IMR-90 (cell line): ENCODE measurements at regions not wholly inside any gene's neighbourhood (a gene's known extent, or its start where the extent isn't known, plus 50 kb on each side); places are given as distances from the start of the nearest gene placed in this dataset.

ENCODE experiments used
- ATAC-seq: fragments of 200-7000 bp; cut with Tn5 transposase; 2 replicates; pipeline ENCODE4 v1.9.1; 2020; ENCODE audit warnings: low read depth, mild to moderate bottlenecking, moderate library complexity
- BruUV-seq: library from RNA; stranded (reverse); fragments of 400-500 nt; replicated peaks from 2 replicates; lab custom pipeline; 2021; lab: Mats Ljungman, UMichigan
- CTCF ChIA-PET: fragments of 300-600 bp; formaldehyde crosslinking; extraction: SDS; loops from one replicate; lab custom pipeline; 2021; ENCODE audit warnings: antibody characterized with exemption; lab: Yijun Ruan, JAX
- POLR2A ChIA-PET: fragments of 300-600 bp; sonication (Branson Sonifier 250); formaldehyde crosslinking; loops from one replicate; lab custom pipeline; 2022; ENCODE audit warnings: antibody characterized with exemption; ENCODE audit not compliant: unreplicated experiment; lab: Charles Lee
- DNase-seq: peaks from one replicate; pipeline ENCODE4 v3.0.0; 2013
- H2AFZ ChIP-seq: replicated peaks from 2 replicates; pipeline ENCODE3; 2013; ENCODE audit warnings: low read length, mild to moderate bottlenecking; ENCODE audit not compliant: poor library complexity
- H2AK5ac ChIP-seq: 2 replicates; pipeline ENCODE4 v1.6.1; 2013; ENCODE audit warnings: low read depth, low read length, inconsistent platforms
- H2AK9ac ChIP-seq: replicated peaks from 2 replicates; pipeline ENCODE3; 2013; ENCODE audit warnings: mild to moderate bottlenecking, low read depth, low read length, moderate library complexity; ENCODE audit not compliant: poor library complexity
- H2BK120ac ChIP-seq: 2 replicates; pipeline ENCODE4 v1.6.1; 2013; ENCODE audit warnings: low read depth, low read length, inconsistent platforms
- H2BK15ac ChIP-seq: 3 replicates; pipeline ENCODE4 v1.6.1; 2013; ENCODE audit warnings: low read depth, low read length, inconsistent platforms
- H2BK20ac ChIP-seq: 2 replicates; pipeline ENCODE4 v1.6.1; 2013; ENCODE audit warnings: low read depth, mild to moderate bottlenecking, inconsistent platforms, low read length, moderate library complexity
- H2BK5ac ChIP-seq: 2 replicates; pipeline ENCODE4 v1.6.1; 2013; ENCODE audit warnings: mild to moderate bottlenecking, low read depth, low read length, inconsistent platforms; ENCODE audit not compliant: poor library complexity, severe bottlenecking
- H3K14ac ChIP-seq: replicated peaks from 2 replicates; pipeline ENCODE4 v1.6.1; 2013; ENCODE audit warnings: low read depth, low read length, inconsistent platforms
- H3K18ac ChIP-seq: 2 replicates; pipeline ENCODE4 v1.6.1; 2013; ENCODE audit warnings: low read depth, low read length, control low read depth
- H3K23ac ChIP-seq: 2 replicates; pipeline ENCODE4 v1.6.1; 2013; ENCODE audit warnings: low read depth, low read length, inconsistent platforms
- H3K27ac ChIP-seq: 2 replicates; pipeline ENCODE4 v1.5.1; 2013; ENCODE audit warnings: mild to moderate bottlenecking, control low read depth, low read length; ENCODE audit not compliant: insufficient read depth
- H3K27me3 ChIP-seq: 2 replicates; pipeline ENCODE4 v1.6.1; 2013; ENCODE audit warnings: low read length; ENCODE audit not compliant: control insufficient read depth, insufficient read depth
- H3K36me3 ChIP-seq: 2 replicates; pipeline ENCODE4 v1.6.1; 2013; ENCODE audit warnings: low read length, mixed read lengths; ENCODE audit not compliant: control insufficient read depth, insufficient read depth
- H3K4ac ChIP-seq: 2 replicates; pipeline ENCODE4 v1.6.1; 2013; ENCODE audit warnings: low read depth, low read length, inconsistent platforms
- H3K4me1 ChIP-seq: 2 replicates; pipeline ENCODE4 v1.6.1; 2013; ENCODE audit warnings: low read length, mixed read lengths; ENCODE audit not compliant: control insufficient read depth, insufficient read depth
- H3K4me2 ChIP-seq: 2 replicates; pipeline ENCODE4 v1.6.1; 2013; ENCODE audit warnings: low read depth, mild to moderate bottlenecking, control low read depth, low read length, moderate library complexity
- H3K4me3 ChIP-seq: 2 replicates; pipeline ENCODE4 v1.5.1; 2013; ENCODE audit warnings: low read depth, mild to moderate bottlenecking, control low read depth, low read length, moderate library complexity; ENCODE audit not compliant: insufficient read depth
- H3K56ac ChIP-seq: 2 replicates; pipeline ENCODE4 v1.6.1; 2013; ENCODE audit warnings: low read length, inconsistent platforms; ENCODE audit not compliant: insufficient read depth; ENCODE audit errors: extremely low read depth
- H3K79me1 ChIP-seq, 2 experiments: 2 replicates each; pipeline ENCODE4 v1.6.1; 2013; ENCODE audit warnings: low read length in 2 of 2, inconsistent platforms in 1 of 2, low read depth in 1 of 2
- H3K9ac ChIP-seq: 2 replicates; pipeline ENCODE4 v1.6.1; 2013; ENCODE audit warnings: low read depth, low read length, control low read depth
- H3K9me1 ChIP-seq: 2 replicates; pipeline ENCODE4 v1.6.1; 2013; ENCODE audit warnings: low read length, inconsistent platforms; ENCODE audit not compliant: insufficient read depth
- H3K9me3 ChIP-seq: 2 replicates; pipeline ENCODE4 v1.6.1; 2013; ENCODE audit warnings: low read length; ENCODE audit not compliant: control insufficient read depth, insufficient read depth
- H4K20me1 ChIP-seq: 2 replicates; pipeline ENCODE4 v1.6.1; 2013; ENCODE audit warnings: low read length, inconsistent platforms; ENCODE audit not compliant: insufficient read depth
- H4K5ac ChIP-seq: 2 replicates; pipeline ENCODE4 v1.6.1; 2013; ENCODE audit warnings: mild to moderate bottlenecking, low read depth, low read length, control low read depth
- H4K8ac ChIP-seq, 2 experiments: 2 replicates each; pipeline ENCODE4 v1.6.1; 2013; ENCODE audit warnings: low read depth in 2 of 2, low read length in 2 of 2, control low read depth in 1 of 2, inconsistent platforms in 1 of 2
- H4K91ac ChIP-seq: 2 replicates; pipeline ENCODE4 v1.6.1; 2013; ENCODE audit warnings: low read depth, low read length, inconsistent platforms; ENCODE audit not compliant: insufficient read depth
- CEBPB ChIP-seq: IDR thresholded peaks from 2 replicates; pipeline ENCODE4 v1.6.1; 2012; ENCODE audit warnings: low read depth, low read length, improper control_type of control experiment
- CHD1 ChIP-seq: IDR thresholded peaks from 2 replicates; pipeline ENCODE4 v1.6.1; 2012; ENCODE audit warnings: low read depth, low read length, improper control_type of control experiment
- FOS ChIP-seq: fragments of 150-350 bp; IDR thresholded peaks from 2 replicates; pipeline ENCODE4 v1.6.1; 2016; ENCODE audit warnings: low read depth, low read length
- MAFK ChIP-seq: IDR thresholded peaks from 2 replicates; pipeline ENCODE4 v1.6.1; 2012; ENCODE audit warnings: low read depth, low read length, improper control_type of control experiment
- MAZ ChIP-seq: IDR thresholded peaks from 2 replicates; pipeline ENCODE4 v1.6.1; 2012; ENCODE audit warnings: low read depth, mild to moderate bottlenecking, low read length, improper control_type of control experiment, moderate library complexity, borderline replicate concordance
- MXI1 ChIP-seq: IDR thresholded peaks from 2 replicates; pipeline ENCODE4 v1.6.1; 2012; ENCODE audit warnings: low read depth, mild to moderate bottlenecking, low read length, moderate library complexity, borderline replicate concordance
- POLR2A ChIP-seq: IDR thresholded peaks from 2 replicates; pipeline ENCODE4 v1.6.1; 2012; ENCODE audit warnings: mild to moderate bottlenecking, low read depth, low read length
- SMC3 ChIP-seq: fragments of 150-350 bp; IDR thresholded peaks from 2 replicates; pipeline ENCODE4 v1.6.1; 2016; ENCODE audit warnings: low read depth, mild to moderate bottlenecking, antibody characterized with exemption, low read length, moderate library complexity
- WGBS, 2 experiments: methylation state at CpG; one replicate each; pipeline versions ENCODE4 v1.1.5 to v1.1.7; 2013; ENCODE audit warnings: missing lambda C conversion rate in 2 of 2; ENCODE audit not compliant: insufficient read length in 1 of 2; ENCODE audit errors: extremely low coverage in 2 of 2; 5-methylcytosine and 5-hydroxymethylcytosine counted together
- dilution Hi-C: fragments of 300-500 bp; cut with HindIII; formaldehyde crosslinking; loops from one replicate; pipeline ENCODE4 v1.14.3; 2018; ENCODE audit warnings: low sequenced_read_pairs; ENCODE audit not compliant: unreplicated experiment
- in situ Hi-C: fragments of 300-500 bp; cut with MboI; formaldehyde crosslinking; loops from 3 replicates; pipeline ENCODE4 v1.14.3; 2019; ENCODE audit warnings: low sequenced_read_pairs, inconsistent platforms, mixed read lengths
- intact Hi-C: fragments of 100-400 bp; cut with micrococcal nuclease; formaldehyde crosslinking; loops from 2 replicates; pipeline ENCODE4 v1.10.0; 2022

DNA sequence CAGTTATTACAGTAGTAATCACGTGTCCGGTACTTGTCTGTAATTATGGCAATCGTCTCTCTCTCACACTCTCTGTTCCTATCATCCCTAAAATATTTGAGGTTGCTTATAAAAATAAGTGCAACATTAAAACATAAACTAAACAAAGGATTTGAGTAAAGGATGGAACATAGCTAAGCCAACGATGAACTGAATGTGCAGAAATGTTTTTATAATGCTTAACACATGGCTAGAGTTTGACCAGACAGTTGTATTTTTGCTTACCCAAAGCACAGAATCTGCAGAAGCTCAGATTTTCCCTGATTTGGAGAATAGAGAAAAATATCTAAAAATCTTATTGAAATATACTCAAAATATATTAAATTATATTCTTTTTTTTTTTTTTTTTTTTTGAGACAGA, 1030.9 kb downstream of the NAALADL2 start:
- H3K4ac ChIP-seq = no peak overlapping the region
- H3K14ac ChIP-seq = no peak overlapping the region
- BruUV-seq = no TSS peak
- H4K8ac ChIP-seq = no peak overlapping the region
- H3K9me1 ChIP-seq = no peaks in the 10 kb centered on the region
- ChIA-PET CTCF (no interaction called here), POLR2A (no interaction called here)
- DNase-seq (peak; percentile 13), ATAC-seq (peak; percentile 66)
- no peaks in the 10 kb centered on the region; the same call in 1 of the 2 replicates for H3K9me3 ChIP-seq
- H2AFZ ChIP-seq = no peak overlapping the region
- H2BK20ac ChIP-seq = no peak overlapping the region
- H4K5ac ChIP-seq = no peak overlapping the region
- H3K18ac ChIP-seq = no peak overlapping the region
- TF ChIP-seq SMC3 (no peak), CHD1 (no peak), FOS (no peak), POLR2A (no peak), CEBPB (no peak), MXI1 (no peak), MAZ (no peak), MAFK (no peak)
- no peaks in the 10 kb centered on the region for H3K27me3 ChIP-seq
- no peak overlapping the region for H2BK15ac ChIP-seq
- H3K4me3 ChIP-seq = no peak overlapping the region
- no peak overlapping the region for H4K91ac ChIP-seq
- no peak overlapping the region for H2BK5ac ChIP-seq
- H2AK5ac ChIP-seq = no peak overlapping the region
- intact Hi-C loops (no loop called here), dilution Hi-C loops (no loop called here), in situ Hi-C loops (no loop called here)
- no CpG with 5 or more reads among the region's 4 CpGs for WGBS, 2 experiments
- no peak overlapping the region for H2BK120ac ChIP-seq
- H4K20me1 ChIP-seq = no peaks in the 10 kb centered on the region
- no peak overlapping the region for H3K23ac ChIP-seq
- H3K27ac ChIP-seq = no peak overlapping the region
- no peaks in the 10 kb centered on the region for H3K36me3 ChIP-seq
- H3K4me1 ChIP-seq = 0 out of 2 replicates have a peak, but pooled peaks cover 1% of the 10 kb centered on the region
- no peak overlapping the region for H2AK9ac ChIP-seq
- H3K79me1 ChIP-seq = no peaks in the 10 kb centered on the region
- no peak overlapping the region for H3K9ac ChIP-seq
- H3K4me2 ChIP-seq = no peak overlapping the region
- no peak overlapping the region for H3K56ac ChIP-seq
